GM19035 (cell line): ENCODE measurements at regions not wholly inside any gene's neighbourhood (a gene's known extent, or its start where the extent isn't known, plus 50 kb on each side); places are given as distances from the start of the nearest gene placed in this dataset.

Experiments
- ATAC-seq: cut with Tn5 transposase; IDR thresholded peaks from one replicate; pipeline ENCODE4 v1.9.1; 2021; ENCODE audit not compliant: unreplicated experiment

- ATAC-seq, result no peak
These were observed 51.0 kb upstream of the PRB2 start for GRCh38 chr12:11446372-11446771.

- no peak for ATAC-seq
These were observed 62.8 kb upstream of the PRB2 start for GRCh38 chr12:11457996-11458645.

GRCh38 chr12:11460343-11461023, 65.1 kb upstream of the PRB2 start:
- no peak for ATAC-seq

GRCh38 chr12:11461433-11461832, 66.1 kb upstream of the PRB2 start:
- no peak for ATAC-seq

GRCh38 chr12:11477110-11477509, 81.7 kb upstream of the PRB2 start:
- ATAC-seq, result no peak

GRCh38 chr12:11482955-11483354, 87.6 kb upstream of the PRB2 start:
- ATAC-seq, result no peak

- peak; percentile 85 for ATAC-seq
These were observed 91.5 kb upstream of the PRB2 start for GRCh38 chr12:11486623-11487444.

- ATAC-seq, result no peak
These were observed 100.9 kb upstream of the PRB2 start for GRCh38 chr12:11496157-11496851.

GRCh38 chr12:11497438-11497837, 102.1 kb upstream of the PRB2 start:
- no peak for ATAC-seq

- ATAC-seq, result peak; percentile 70
These were observed 102.6 kb upstream of the PRB2 start for GRCh38 chr12:11497995-11498394.

- peak; percentile 54 for ATAC-seq
These were observed 103.2 kb upstream of the PRB2 start for GRCh38 chr12:11498574-11498973.

- ATAC-seq, result no peak
These were observed 104.4 kb upstream of the PRB2 start for GRCh38 chr12:11499806-11500187.

- peak; percentile 50 for ATAC-seq
These were observed 105.0 kb upstream of the PRB2 start for GRCh38 chr12:11500188-11500860.

- no peak for ATAC-seq
These were observed 105.5 kb upstream of the PRB2 start for GRCh38 chr12:11500861-11501230.

- no peak for ATAC-seq
These were observed 113.3 kb upstream of the PRB2 start for GRCh38 chr12:11508699-11509098.

- ATAC-seq, result no peak
These were observed 114.0 kb upstream of the PRB2 start for GRCh38 chr12:11509326-11509725.

GRCh38 chr12:11510671-11511070, 115.3 kb upstream of the PRB2 start:
- ATAC-seq, result no peak

GRCh38 chr12:11513288-11513687, 117.9 kb upstream of the PRB2 start:
- ATAC-seq, result no peak

- no peak for ATAC-seq
These were observed 121.7 kb upstream of the PRB2 start for GRCh38 chr12:11517080-11517479.

- ATAC-seq, result no peak
These were observed 125.0 kb upstream of the ETV6 start for GRCh38 chr12:11524446-11524845.

GRCh38 chr12:11534064-11534463, 115.4 kb upstream of the ETV6 start:
- no peak for ATAC-seq
